OCI-LY3 (cell line): ENCODE measurements at regions not wholly inside any gene's neighbourhood (a gene's known extent, or its start where the extent isn't known, plus 50 kb on each side); places are given as distances from the start of the nearest gene placed in this dataset.

Experiments
- EZH2phosphoT487 ChIP-seq: fragments of 200-600 bp; shearing (Covaris generic); IDR thresholded peaks from 2 replicates; pipeline ENCODE4 v1.6.1; 2018; ENCODE audit warnings: antibody characterized with exemption, mixed run types, low read depth
- TF ChIP-seq, protein P1 (sequence below): fragments of 200-600, 300-600 bp; sonication (generic); IDR thresholded peaks from 2 replicates; pipeline ENCODE4 v1.5.1; 2014; ENCODE audit warnings: antibody characterized with exemption, low read length, low read depth

DNA sequence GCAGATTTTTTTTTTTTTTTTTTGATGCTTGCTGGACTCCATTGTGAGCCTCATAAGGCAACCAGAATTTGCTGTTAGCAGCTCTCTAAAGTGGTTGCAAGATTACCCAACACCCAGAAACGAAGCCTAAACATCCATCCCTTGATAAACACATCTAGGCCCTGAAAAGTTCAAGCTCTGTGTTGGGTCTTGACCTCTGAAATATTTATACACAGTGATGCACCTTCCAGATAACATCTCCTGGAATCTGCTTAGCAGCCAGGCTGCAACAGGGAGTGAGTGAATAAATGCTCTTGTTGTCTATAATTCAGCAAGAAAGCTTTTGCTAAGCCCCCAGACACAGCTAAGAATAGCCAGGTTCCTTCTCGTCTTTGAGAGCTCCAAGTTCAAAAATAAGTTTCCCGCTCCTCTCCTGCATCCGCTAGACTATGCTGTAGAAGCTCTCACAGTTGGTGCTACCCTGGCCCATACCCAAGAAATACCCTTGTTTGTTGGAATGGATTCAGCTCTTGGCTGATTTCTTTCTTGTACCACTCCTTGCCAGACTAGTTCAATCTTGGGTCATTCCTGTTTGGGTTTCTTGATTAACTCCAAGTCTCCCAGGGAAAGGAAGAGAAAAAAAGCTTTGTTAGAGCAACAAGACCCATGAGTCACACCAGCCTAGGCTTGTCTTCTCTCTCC, 610.6 kb upstream of the TBX3 start:
- TF ChIP-seq, protein P1, sequence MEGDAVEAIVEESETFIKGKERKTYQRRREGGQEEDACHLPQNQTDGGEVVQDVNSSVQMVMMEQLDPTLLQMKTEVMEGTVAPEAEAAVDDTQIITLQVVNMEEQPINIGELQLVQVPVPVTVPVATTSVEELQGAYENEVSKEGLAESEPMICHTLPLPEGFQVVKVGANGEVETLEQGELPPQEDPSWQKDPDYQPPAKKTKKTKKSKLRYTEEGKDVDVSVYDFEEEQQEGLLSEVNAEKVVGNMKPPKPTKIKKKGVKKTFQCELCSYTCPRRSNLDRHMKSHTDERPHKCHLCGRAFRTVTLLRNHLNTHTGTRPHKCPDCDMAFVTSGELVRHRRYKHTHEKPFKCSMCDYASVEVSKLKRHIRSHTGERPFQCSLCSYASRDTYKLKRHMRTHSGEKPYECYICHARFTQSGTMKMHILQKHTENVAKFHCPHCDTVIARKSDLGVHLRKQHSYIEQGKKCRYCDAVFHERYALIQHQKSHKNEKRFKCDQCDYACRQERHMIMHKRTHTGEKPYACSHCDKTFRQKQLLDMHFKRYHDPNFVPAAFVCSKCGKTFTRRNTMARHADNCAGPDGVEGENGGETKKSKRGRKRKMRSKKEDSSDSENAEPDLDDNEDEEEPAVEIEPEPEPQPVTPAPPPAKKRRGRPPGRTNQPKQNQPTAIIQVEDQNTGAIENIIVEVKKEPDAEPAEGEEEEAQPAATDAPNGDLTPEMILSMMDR: no peak
- TF ChIP-seq EZH2phosphoT487: no peak
